Hepatocyte (in vitro differentiated cells): ENCODE measurements at regions not wholly inside any gene's neighbourhood (a gene's known extent, or its start where the extent isn't known, plus 50 kb on each side); places are given as distances from the start of the nearest gene placed in this dataset.

Experiments
- EZH2 ChIP-seq: fragments of 200-600 bp; sonication (generic); IDR thresholded peaks from 2 replicates; pipeline ENCODE4 v1.6.1; 2016; ENCODE audit warnings: antibody characterized with exemption, mild to moderate bottlenecking, borderline replicate concordance
- EZH2phosphoT487 ChIP-seq: fragments of 200-600 bp; sonication (generic); IDR thresholded peaks from one replicate; pipeline ENCODE4 v1.6.1; 2018; ENCODE audit warnings: antibody characterized with exemption, mild to moderate bottlenecking, low read depth, moderate library complexity; ENCODE audit not compliant: unreplicated experiment, severe bottlenecking
- TF ChIP-seq, protein P1 (sequence below): fragments of 200-600 bp; sonication (generic); IDR thresholded peaks from 2 replicates; pipeline ENCODE4 v1.5.1; 2016; ENCODE audit warnings: antibody characterized with exemption, mild to moderate bottlenecking; ENCODE audit not compliant: poor library complexity

- TF ChIP-seq, protein P1, sequence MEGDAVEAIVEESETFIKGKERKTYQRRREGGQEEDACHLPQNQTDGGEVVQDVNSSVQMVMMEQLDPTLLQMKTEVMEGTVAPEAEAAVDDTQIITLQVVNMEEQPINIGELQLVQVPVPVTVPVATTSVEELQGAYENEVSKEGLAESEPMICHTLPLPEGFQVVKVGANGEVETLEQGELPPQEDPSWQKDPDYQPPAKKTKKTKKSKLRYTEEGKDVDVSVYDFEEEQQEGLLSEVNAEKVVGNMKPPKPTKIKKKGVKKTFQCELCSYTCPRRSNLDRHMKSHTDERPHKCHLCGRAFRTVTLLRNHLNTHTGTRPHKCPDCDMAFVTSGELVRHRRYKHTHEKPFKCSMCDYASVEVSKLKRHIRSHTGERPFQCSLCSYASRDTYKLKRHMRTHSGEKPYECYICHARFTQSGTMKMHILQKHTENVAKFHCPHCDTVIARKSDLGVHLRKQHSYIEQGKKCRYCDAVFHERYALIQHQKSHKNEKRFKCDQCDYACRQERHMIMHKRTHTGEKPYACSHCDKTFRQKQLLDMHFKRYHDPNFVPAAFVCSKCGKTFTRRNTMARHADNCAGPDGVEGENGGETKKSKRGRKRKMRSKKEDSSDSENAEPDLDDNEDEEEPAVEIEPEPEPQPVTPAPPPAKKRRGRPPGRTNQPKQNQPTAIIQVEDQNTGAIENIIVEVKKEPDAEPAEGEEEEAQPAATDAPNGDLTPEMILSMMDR = no peak
- no peak for TF ChIP-seq EZH2
- no peak for TF ChIP-seq EZH2phosphoT487
Measured at GRCh38 chr9:722388-722980, 119.0 kb upstream of the DMRT1 start.
